HG02610 (cell line): ENCODE measurements at regions not wholly inside any gene's neighbourhood (a gene's known extent, or its start where the extent isn't known, plus 50 kb on each side); places are given as distances from the start of the nearest gene placed in this dataset.

Experiments used
- ATAC-seq: cut with Tn5 transposase; IDR thresholded peaks from one replicate; pipeline ENCODE4 v1.9.1; 2021; ENCODE audit warnings: mild to moderate bottlenecking, moderate library complexity; ENCODE audit not compliant: unreplicated experiment

GRCh38 chr18:44186001-44186400 is 494.7 kb upstream of the SETBP1 start:
- no peak for ATAC-seq

- ATAC-seq, result no peak
Observed at GRCh38 chr18:44187090-44187489, 493.6 kb upstream of the SETBP1 start.

GRCh38 chr18:44195394-44196140 is 485.1 kb upstream of the SETBP1 start:
- no peak for ATAC-seq

GRCh38 chr18:44197832-44198611 is 482.7 kb upstream of the SETBP1 start:
- ATAC-seq, result no peak

- no peak for ATAC-seq
Observed at GRCh38 chr18:44198612-44199284, 481.9 kb upstream of the SETBP1 start.

- no peak for ATAC-seq
Observed at GRCh38 chr18:44213293-44213692, 467.4 kb upstream of the SETBP1 start.

- no peak for ATAC-seq
Observed at GRCh38 chr18:44214396-44214795, 466.3 kb upstream of the SETBP1 start.

- no peak for ATAC-seq
Observed at GRCh38 chr18:44216169-44216568, 464.5 kb upstream of the SETBP1 start.

- ATAC-seq, result no peak
Observed at GRCh38 chr18:44227501-44227900, 453.2 kb upstream of the SETBP1 start.

GRCh38 chr18:44229693-44230108 is 451.0 kb upstream of the SETBP1 start:
- ATAC-seq, result no peak

- ATAC-seq, result no peak
Observed at GRCh38 chr18:44231936-44232335, 448.8 kb upstream of the SETBP1 start.

- no peak for ATAC-seq
Observed at GRCh38 chr18:44232500-44232899, 448.2 kb upstream of the SETBP1 start.

- ATAC-seq, result no peak
Observed at GRCh38 chr18:44238454-44238853, 442.2 kb upstream of the SETBP1 start.

- ATAC-seq, result no peak
Observed at GRCh38 chr18:44238911-44239310, 441.8 kb upstream of the SETBP1 start.

GRCh38 chr18:44241020-44241419 is 439.7 kb upstream of the SETBP1 start:
- no peak for ATAC-seq

- ATAC-seq, result no peak
Observed at GRCh38 chr18:44245019-44245418, 435.7 kb upstream of the SETBP1 start.

GRCh38 chr18:44246001-44246400 is 434.7 kb upstream of the SETBP1 start:
- ATAC-seq, result no peak

- ATAC-seq, result no peak
Observed at GRCh38 chr18:44258086-44258485, 422.6 kb upstream of the SETBP1 start.

- no peak for ATAC-seq
Observed at GRCh38 chr18:44258576-44258975, 422.1 kb upstream of the SETBP1 start.

- ATAC-seq, result no peak
Observed at GRCh38 chr18:44259610-44260009, 421.1 kb upstream of the SETBP1 start.

- no peak for ATAC-seq
Observed at GRCh38 chr18:44265437-44265836, 415.3 kb upstream of the SETBP1 start.

GRCh38 chr18:44273298-44273697 is 407.4 kb upstream of the SETBP1 start:
- no peak for ATAC-seq
